Activated T-helper 9 cell treated with anti-CD3 and anti-CD28 coated beads, Interleukin-2, amount 50 U/mL, for 16 hours (primary cell): ENCODE measurements at regions not wholly inside any gene's neighbourhood (a gene's known extent, or its start where the extent isn't known, plus 50 kb on each side); places are given as distances from the start of the nearest gene placed in this dataset.

ENCODE experiments used
- DNase-seq: peaks from one replicate; pipeline ENCODE4 v3.0.0-alpha.2; 2020; ENCODE audit warnings: low read depth

- no peak for DNase-seq
Measured at GRCh38 chr1:98480271-98480670, 181.2 kb upstream of the SNX7 start.

- DNase-seq, result no peak
Measured at GRCh38 chr1:98478121-98478520, 183.4 kb upstream of the SNX7 start.

- no peak for DNase-seq
Measured at GRCh38 chr1:98472878-98473277, 188.6 kb upstream of the SNX7 start.

- DNase-seq, result no peak
Measured at GRCh38 chr1:98471633-98472032, 189.9 kb upstream of the SNX7 start.

- DNase-seq, result no peak
Measured at GRCh38 chr1:98468111-98468717, 193.3 kb upstream of the SNX7 start.

GRCh38 chr1:98467586-98467985 is 193.9 kb upstream of the SNX7 start:
- DNase-seq, result no peak

GRCh38 chr1:98467122-98467521 is 194.4 kb upstream of the SNX7 start:
- no peak for DNase-seq

- DNase-seq, result no peak
Measured at GRCh38 chr1:98461873-98462385, 199.6 kb upstream of the SNX7 start.

- DNase-seq, result no peak
Measured at GRCh38 chr1:98460136-98460535, 201.4 kb upstream of the SNX7 start.

- DNase-seq, result no peak
Measured at GRCh38 chr1:98459486-98459870, 202.0 kb upstream of the SNX7 start.

- DNase-seq, result no peak
Measured at GRCh38 chr1:98458511-98459485, 202.7 kb upstream of the SNX7 start.

GRCh38 chr1:98457248-98457647 is 204.3 kb upstream of the SNX7 start:
- DNase-seq, result no peak

GRCh38 chr1:98454666-98455065 is 206.9 kb upstream of the SNX7 start:
- DNase-seq, result no peak

GRCh38 chr1:98453066-98453465 is 208.5 kb upstream of the SNX7 start:
- DNase-seq, result no peak

GRCh38 chr1:98452162-98452561 is 209.4 kb upstream of the SNX7 start:
- DNase-seq, result no peak

GRCh38 chr1:98441281-98441680 is 220.2 kb upstream of the SNX7 start:
- DNase-seq, result no peak

GRCh38 chr1:98439471-98439870 is 222.1 kb upstream of the SNX7 start:
- no peak for DNase-seq

- no peak for DNase-seq
Measured at GRCh38 chr1:98437540-98437939, 224.0 kb upstream of the SNX7 start.

GRCh38 chr1:98437011-98437410 is 224.5 kb upstream of the SNX7 start:
- DNase-seq, result no peak

- no peak for DNase-seq
Measured at GRCh38 chr1:98429965-98430443, 231.5 kb upstream of the SNX7 start.

GRCh38 chr1:98428864-98429263 is 232.7 kb upstream of the SNX7 start:
- no peak for DNase-seq

- DNase-seq, result no peak
Measured at GRCh38 chr1:98427664-98428063, 233.9 kb upstream of the SNX7 start.

GRCh38 chr1:98426092-98426491 is 235.4 kb upstream of the SNX7 start:
- no peak for DNase-seq
